ENCODE measurements at regions not wholly inside any gene's neighbourhood (a gene's known extent, or its start where the extent isn't known, plus 50 kb on each side); places are given as distances from the start of the nearest gene placed in this dataset.

GRCh38 chr1:232170909-232171308, 459.0 kb downstream of the SIPA1L2 start:
- Histone ChIP-seq H3K4me2 (no peak overlapping the region), H3K27ac (no peak overlapping the region), H3K79me2 (ENCODE audit: insufficient read depth, low read depth) (no peaks in the 10 kb centered on the region), H3K4me3 (IDR thresholded peaks at IDR 0.05; ENCODE audit: insufficient read depth, low read depth, low read length) (no peak overlapping the region), H3K9ac (no peak overlapping the region), H2AFZ (ENCODE audit: low read depth) (no peak overlapping the region), H3K36me3 (ENCODE audit: insufficient read depth) (no peaks in the 10 kb centered on the region), H3K27me3 (ENCODE audit: insufficient read depth, low read depth) (no peaks in the 10 kb centered on the region), H3K4me1 (ENCODE audit: low read depth, poor library complexity, severe bottlenecking) (no peaks in the 10 kb centered on the region), H4K20me1 (ENCODE audit: insufficient read depth) (no peaks in the 10 kb centered on the region)
- no peak for TF ChIP-seq CTCF (conservative IDR thresholded peaks at IDR 0.05; ENCODE audit: low read depth, low read length)

GRCh38 chr1:232169436-232169835, 460.5 kb downstream of the SIPA1L2 start:
- H3K27me3 ChIP-seq (ENCODE audit: insufficient read depth, low read depth): no peaks in the 10 kb centered on the region
- TF ChIP-seq CTCF (conservative IDR thresholded peaks at IDR 0.05; ENCODE audit: low read depth, low read length): no peak
- H3K4me2 ChIP-seq: no peak overlapping the region
- no peaks in the 10 kb centered on the region for H4K20me1 ChIP-seq (ENCODE audit: insufficient read depth)
- no peak overlapping the region for H3K9ac ChIP-seq
- H3K27ac ChIP-seq: no peak overlapping the region
- no peaks in the 10 kb centered on the region for H3K79me2 ChIP-seq (ENCODE audit: insufficient read depth, low read depth)
- no peaks in the 10 kb centered on the region; the same call in 1 of the 2 replicates for H3K36me3 ChIP-seq (ENCODE audit: insufficient read depth)
- H3K4me1 ChIP-seq (ENCODE audit: low read depth, poor library complexity, severe bottlenecking): no peaks in the 10 kb centered on the region
- no peak overlapping the region for H2AFZ ChIP-seq (ENCODE audit: low read depth)
- no peak overlapping the region for H3K4me3 ChIP-seq (IDR thresholded peaks at IDR 0.05; ENCODE audit: insufficient read depth, low read depth, low read length)

- H3K9ac ChIP-seq: no peak overlapping the region
Measured at GRCh38 chr1:232168508-232168907, 461.4 kb downstream of the SIPA1L2 start.

GRCh38 chr1:232166942-232167341, 463.0 kb downstream of the SIPA1L2 start:
- Histone ChIP-seq H2AFZ (ENCODE audit: low read depth) (no peak overlapping the region), H3K27me3 (ENCODE audit: insufficient read depth, low read depth) (no peaks in the 10 kb centered on the region), H3K4me3 (IDR thresholded peaks at IDR 0.05; ENCODE audit: insufficient read depth, low read depth, low read length) (no peak overlapping the region), H3K27ac (no peak overlapping the region), H4K20me1 (ENCODE audit: insufficient read depth) (no peaks in the 10 kb centered on the region), H3K79me2 (ENCODE audit: insufficient read depth, low read depth) (no peaks in the 10 kb centered on the region), H3K36me3 (ENCODE audit: insufficient read depth) (no peaks in the 10 kb centered on the region; the same call in 1 of the 2 replicates), H3K4me2 (no peak overlapping the region), H3K4me1 (ENCODE audit: low read depth, poor library complexity, severe bottlenecking) (no peaks in the 10 kb centered on the region), H3K9ac (no peak overlapping the region)
- no peak for TF ChIP-seq CTCF (conservative IDR thresholded peaks at IDR 0.05; ENCODE audit: low read depth, low read length)

More at GRCh38 chr1:232168508-232168907, 461.4 kb downstream of the SIPA1L2 start:
- Histone ChIP-seq H3K27me3 (ENCODE audit: insufficient read depth, low read depth) (no peaks in the 10 kb centered on the region), H3K4me1 (ENCODE audit: low read depth, poor library complexity, severe bottlenecking) (no peaks in the 10 kb centered on the region), H3K79me2 (ENCODE audit: insufficient read depth, low read depth) (no peaks in the 10 kb centered on the region), H4K20me1 (ENCODE audit: insufficient read depth) (no peaks in the 10 kb centered on the region), H3K36me3 (ENCODE audit: insufficient read depth) (no peaks in the 10 kb centered on the region; the same call in 1 of the 2 replicates), H3K4me3 (IDR thresholded peaks at IDR 0.05; ENCODE audit: insufficient read depth, low read depth, low read length) (no peak overlapping the region), H3K27ac (no peak overlapping the region), H2AFZ (ENCODE audit: low read depth) (no peak overlapping the region), H3K4me2 (no peak overlapping the region)
- no peak for TF ChIP-seq CTCF (conservative IDR thresholded peaks at IDR 0.05; ENCODE audit: low read depth, low read length)
